ENCODE measurements at regions not wholly inside any gene's neighbourhood (a gene's known extent, or its start where the extent isn't known, plus 50 kb on each side); places are given as distances from the start of the nearest gene placed in this dataset.

DNA sequence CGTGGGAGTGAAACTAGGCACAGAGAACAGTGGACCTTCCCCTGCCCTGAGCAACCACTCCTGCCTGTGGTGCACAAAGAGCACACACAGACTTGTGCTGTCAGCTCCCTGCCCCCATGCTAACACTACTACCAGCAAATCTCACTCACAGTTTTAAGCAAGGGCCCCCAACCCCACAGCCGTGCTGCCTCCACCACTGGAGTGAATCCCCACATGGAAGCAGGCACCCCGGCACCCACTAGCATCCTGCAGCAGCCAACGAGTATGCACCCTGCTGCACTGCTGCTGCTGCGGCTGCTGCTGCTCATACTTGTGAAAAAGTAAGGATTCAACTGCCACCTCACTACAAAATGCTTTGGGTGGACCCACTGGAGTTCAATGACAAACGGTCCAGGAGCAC lies 435.5 kb downstream of the SLCO4C1 start:
- H3K27ac Mint-ChIP-seq (ENCODE audit: unreplicated experiment) = no peak overlapping the region
- H3K27me3 Mint-ChIP-seq (ENCODE audit: unreplicated experiment) = no peaks in the 10 kb centered on the region
- DNase-seq = no peak
- H3K36me3 Mint-ChIP-seq (ENCODE audit: unreplicated experiment) = no peaks in the 10 kb centered on the region
- H3K9me3 Mint-ChIP-seq (ENCODE audit: unreplicated experiment) = no peaks in the 10 kb centered on the region
- no peak overlapping the region for H3K4me3 Mint-ChIP-seq (ENCODE audit: unreplicated experiment)
- no peaks in the 10 kb centered on the region for H3K4me1 Mint-ChIP-seq (ENCODE audit: low read depth, unreplicated experiment)
- TF ChIP-seq, protein P1, sequence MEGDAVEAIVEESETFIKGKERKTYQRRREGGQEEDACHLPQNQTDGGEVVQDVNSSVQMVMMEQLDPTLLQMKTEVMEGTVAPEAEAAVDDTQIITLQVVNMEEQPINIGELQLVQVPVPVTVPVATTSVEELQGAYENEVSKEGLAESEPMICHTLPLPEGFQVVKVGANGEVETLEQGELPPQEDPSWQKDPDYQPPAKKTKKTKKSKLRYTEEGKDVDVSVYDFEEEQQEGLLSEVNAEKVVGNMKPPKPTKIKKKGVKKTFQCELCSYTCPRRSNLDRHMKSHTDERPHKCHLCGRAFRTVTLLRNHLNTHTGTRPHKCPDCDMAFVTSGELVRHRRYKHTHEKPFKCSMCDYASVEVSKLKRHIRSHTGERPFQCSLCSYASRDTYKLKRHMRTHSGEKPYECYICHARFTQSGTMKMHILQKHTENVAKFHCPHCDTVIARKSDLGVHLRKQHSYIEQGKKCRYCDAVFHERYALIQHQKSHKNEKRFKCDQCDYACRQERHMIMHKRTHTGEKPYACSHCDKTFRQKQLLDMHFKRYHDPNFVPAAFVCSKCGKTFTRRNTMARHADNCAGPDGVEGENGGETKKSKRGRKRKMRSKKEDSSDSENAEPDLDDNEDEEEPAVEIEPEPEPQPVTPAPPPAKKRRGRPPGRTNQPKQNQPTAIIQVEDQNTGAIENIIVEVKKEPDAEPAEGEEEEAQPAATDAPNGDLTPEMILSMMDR (IDR thresholded peaks at IDR 0.05; ENCODE audit: partially characterized antibody, unreplicated experiment) = no peak

DNA sequence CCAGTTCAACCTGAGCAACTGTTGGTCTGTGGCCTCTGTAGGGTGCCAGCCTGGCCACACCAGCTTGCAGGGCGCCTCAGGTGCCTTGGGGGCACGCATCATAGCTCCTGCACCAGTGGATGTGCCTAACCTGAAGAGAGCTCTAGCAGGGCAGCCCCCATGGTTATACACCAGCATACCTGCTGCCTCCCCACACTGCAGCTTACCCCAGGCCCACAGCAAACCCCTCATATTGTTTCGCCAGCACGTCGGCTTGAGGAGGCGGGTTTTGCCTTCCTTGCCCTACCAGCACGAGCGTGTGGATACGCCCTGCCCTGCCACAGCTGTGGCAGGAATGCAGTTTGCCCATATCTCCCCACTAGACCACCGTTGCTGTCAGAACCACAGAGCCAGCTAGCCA lies 435.9 kb downstream of the SLCO4C1 start:
- no peaks in the 10 kb centered on the region for H3K9me3 Mint-ChIP-seq (ENCODE audit: unreplicated experiment)
- H3K27ac Mint-ChIP-seq (ENCODE audit: unreplicated experiment) = no peak overlapping the region
- TF ChIP-seq, protein P1 (IDR thresholded peaks at IDR 0.05; ENCODE audit: partially characterized antibody, unreplicated experiment) = no peak
- no peaks in the 10 kb centered on the region for H3K27me3 Mint-ChIP-seq (ENCODE audit: unreplicated experiment)
- H3K36me3 Mint-ChIP-seq (ENCODE audit: unreplicated experiment) = no peaks in the 10 kb centered on the region
- DNase-seq = no peak
- H3K4me1 Mint-ChIP-seq (ENCODE audit: low read depth, unreplicated experiment) = no peaks in the 10 kb centered on the region
- no peak overlapping the region for H3K4me3 Mint-ChIP-seq (ENCODE audit: unreplicated experiment)

DNA sequence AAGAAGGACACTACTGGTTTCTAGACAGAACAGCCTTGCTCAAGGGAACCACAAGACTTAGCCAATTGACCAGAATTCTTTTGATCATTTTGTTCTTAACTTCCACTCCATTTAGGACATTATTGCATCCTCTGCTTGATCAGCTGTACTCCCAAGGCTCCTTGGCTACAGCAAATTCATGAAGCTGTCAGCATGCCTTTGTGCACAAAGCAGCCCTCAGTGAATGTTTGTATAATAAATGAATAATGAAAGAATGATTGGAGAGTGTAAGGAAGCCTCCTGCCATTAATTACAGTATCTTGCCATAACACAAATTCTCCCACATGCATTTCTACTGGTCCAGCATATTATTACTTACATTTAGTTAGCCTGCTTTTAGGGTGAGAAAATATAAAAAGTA lies 449.6 kb downstream of the SLCO4C1 start:
- H3K4me3 Mint-ChIP-seq (ENCODE audit: unreplicated experiment) = no peak overlapping the region
- TF ChIP-seq, protein P1 (IDR thresholded peaks at IDR 0.05; ENCODE audit: partially characterized antibody, unreplicated experiment) = no peak
- DNase-seq = no peak
- H3K9me3 Mint-ChIP-seq (ENCODE audit: unreplicated experiment) = no peaks in the 10 kb centered on the region
- no peaks in the 10 kb centered on the region for H3K36me3 Mint-ChIP-seq (ENCODE audit: unreplicated experiment)
- no peaks in the 10 kb centered on the region for H3K27me3 Mint-ChIP-seq (ENCODE audit: unreplicated experiment)
- no peak overlapping the region for H3K27ac Mint-ChIP-seq (ENCODE audit: unreplicated experiment)
- H3K4me1 Mint-ChIP-seq (ENCODE audit: low read depth, unreplicated experiment) = no peaks in the 10 kb centered on the region

DNA sequence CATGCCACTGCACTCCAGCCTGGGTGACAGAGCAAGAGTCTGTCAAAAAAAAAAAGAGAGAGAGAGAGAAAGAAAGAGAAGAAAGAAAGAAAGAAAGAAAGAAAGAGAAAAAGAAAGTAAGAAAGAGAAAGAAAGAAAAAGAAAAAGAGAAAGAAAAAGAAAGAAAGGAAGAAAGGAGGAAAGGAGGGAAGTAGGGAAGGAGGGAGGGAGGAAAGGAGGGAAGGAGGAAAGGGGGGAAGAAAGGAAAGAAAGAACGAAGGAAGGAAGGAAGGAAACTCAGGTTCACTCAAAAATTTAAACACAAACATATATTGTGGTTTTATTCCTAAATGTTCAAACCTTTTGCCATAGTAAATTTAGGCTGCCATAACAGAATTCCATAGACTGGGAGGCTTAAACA lies 453.0 kb downstream of the SLCO4C1 start:
- Mint-ChIP-seq H3K4me1 (ENCODE audit: low read depth, unreplicated experiment) (no peaks in the 10 kb centered on the region), H3K27me3 (ENCODE audit: unreplicated experiment) (no peaks in the 10 kb centered on the region), H3K4me3 (ENCODE audit: unreplicated experiment) (no peak overlapping the region), H3K36me3 (ENCODE audit: unreplicated experiment) (no peaks in the 10 kb centered on the region), H3K27ac (ENCODE audit: unreplicated experiment) (no peak overlapping the region), H3K9me3 (ENCODE audit: unreplicated experiment) (no peaks in the 10 kb centered on the region)
- no peak for DNase-seq
- TF ChIP-seq, protein P1 (IDR thresholded peaks at IDR 0.05; ENCODE audit: partially characterized antibody, unreplicated experiment) = no peak

DNA sequence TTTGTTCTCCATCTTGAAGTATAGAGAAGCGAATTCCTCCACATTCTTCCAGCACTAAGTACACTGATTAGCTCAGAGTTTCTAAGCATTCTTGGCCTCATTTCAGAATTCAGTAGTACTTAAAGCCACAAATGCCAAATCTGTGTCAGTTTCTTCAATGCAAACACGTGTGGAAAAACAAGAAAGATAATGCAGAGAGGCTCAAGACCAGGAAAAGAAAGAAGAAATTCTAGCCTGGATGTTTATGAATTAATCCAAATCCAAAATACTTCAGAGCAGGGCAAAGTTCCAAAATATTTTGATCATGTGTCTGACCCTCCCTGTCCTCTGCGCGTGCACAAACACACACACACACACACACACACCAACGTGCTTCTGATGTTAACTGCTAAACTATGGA lies 457.6 kb downstream of the SLCO4C1 start:
- Mint-ChIP-seq H3K27me3 (ENCODE audit: unreplicated experiment) (no peaks in the 10 kb centered on the region), H3K4me1 (ENCODE audit: low read depth, unreplicated experiment) (no peaks in the 10 kb centered on the region), H3K27ac (ENCODE audit: unreplicated experiment) (no peak overlapping the region), H3K9me3 (ENCODE audit: unreplicated experiment) (no peaks in the 10 kb centered on the region), H3K4me3 (ENCODE audit: unreplicated experiment) (no peak overlapping the region), H3K36me3 (ENCODE audit: unreplicated experiment) (no peaks in the 10 kb centered on the region)
- TF ChIP-seq, protein P1 (IDR thresholded peaks at IDR 0.05; ENCODE audit: partially characterized antibody, unreplicated experiment) = no peak
- DNase-seq = no peak

All from glutamatergic neuron (in vitro differentiated cells).